SK-N-SH (cell line): ENCODE measurements at regions not wholly inside any gene's neighbourhood (a gene's known extent, or its start where the extent isn't known, plus 50 kb on each side); places are given as distances from the start of the nearest gene placed in this dataset.

ENCODE experiments used
- CTCF ChIP-seq: fragments of 200-600 bp; sonication (generic); IDR thresholded peaks from 2 replicates; pipeline ENCODE4 v1.6.1; 2017; ENCODE audit warnings: antibody characterized with exemption, mild to moderate bottlenecking, moderate library complexity
- EP300 ChIP-seq, 2 experiments: IDR thresholded peaks; 2 replicates each; pipeline versions ENCODE4 v1.4.0 to v1.6.1; 2012; ENCODE audit warnings: borderline replicate concordance in 1 of 2, low read depth in 1 of 2, low read length in 1 of 2

DNA sequence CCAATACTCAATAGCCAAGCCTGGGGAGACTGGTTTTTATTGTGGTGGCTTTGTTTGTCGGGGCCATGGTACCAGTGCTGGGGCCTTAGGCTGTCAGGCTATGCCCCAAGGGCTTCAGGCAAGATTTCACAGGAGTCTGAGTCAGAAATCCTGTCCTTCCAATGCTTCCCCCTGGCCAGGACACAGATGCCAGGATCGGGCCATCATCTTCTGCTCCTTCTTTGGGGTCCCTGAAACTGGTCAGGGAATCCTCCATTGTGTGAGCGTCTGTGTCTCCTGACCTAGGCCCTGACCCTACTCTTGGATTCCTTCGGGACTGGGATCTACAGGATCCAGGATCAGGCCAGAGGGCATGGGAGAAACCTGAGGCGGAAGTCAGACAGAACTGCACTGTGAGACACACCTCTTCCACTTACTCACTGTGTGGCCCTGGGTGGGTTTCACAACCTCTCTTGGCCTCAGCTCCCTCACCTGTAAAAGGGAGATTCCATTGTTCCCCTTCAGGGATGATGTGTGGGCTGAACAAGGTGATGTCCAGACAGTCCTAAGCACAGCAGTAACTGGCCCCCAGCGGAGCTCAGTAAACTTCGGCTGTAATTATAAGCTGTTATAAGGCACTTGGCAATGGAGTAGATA lies 292.7 kb downstream of the UACA start:
- TF ChIP-seq EP300 (IDR thresholded peaks at IDR 0.05; ENCODE audit: borderline replicate concordance in 1 of 2, low read depth in 1 of 2, low read length in 1 of 2) (no peak), CTCF (no peak)
